ENCODE measurements at regions not wholly inside any gene's neighbourhood (a gene's known extent, or its start where the extent isn't known, plus 50 kb on each side); places are given as distances from the start of the nearest gene placed in this dataset.

GRCh38 chr3:181879926-181880325, 168.2 kb downstream of the SOX2 start:
- TF ChIP-seq CTCF (IDR thresholded peaks at IDR 0.05; ENCODE audit: insufficient read depth, low read length) (no peak), POLR2AphosphoS5 (IDR thresholded peaks at IDR 0.05; ENCODE audit: low read depth) (no peak), GABPA (IDR thresholded peaks at IDR 0.05; ENCODE audit: low read depth) (no peak), REST (IDR thresholded peaks at IDR 0.05; ENCODE audit: insufficient replicate concordance, low read depth) (no peak), SPI1 (IDR thresholded peaks at IDR 0.05; ENCODE audit: borderline replicate concordance, low read depth) (no peak)

All from HL-60 (cell line).